SKM-1 (cell line): ENCODE measurements at regions not wholly inside any gene's neighbourhood (a gene's known extent, or its start where the extent isn't known, plus 50 kb on each side); places are given as distances from the start of the nearest gene placed in this dataset.
"Not testable (repeated sequence)": the region's sequence is repeated elsewhere in the genome, so short reads cannot be mapped to it uniquely, and the experiment has no call there.

Source experiments
- DNase-seq: peaks from one replicate; lab custom pipeline; 2025; ENCODE audit not compliant: unreplicated experiment; lab: John Stamatoyannopoulos, UW

- DNase-seq, result no peak
Measured at GRCh38 chr1:58201492-58202106, 344.9 kb downstream of the OMA1 start.

- DNase-seq, result no peak
Measured at GRCh38 chr1:58200437-58200836, 346.1 kb downstream of the OMA1 start.

GRCh38 chr1:58197811-58198210 lies 348.7 kb downstream of the OMA1 start:
- no peak for DNase-seq

- DNase-seq, result no peak
Measured at GRCh38 chr1:58190267-58190988, 356.1 kb downstream of the OMA1 start.

GRCh38 chr1:58189453-58189852 lies 357.1 kb downstream of the OMA1 start:
- DNase-seq, result no peak

- DNase-seq, result no peak
Measured at GRCh38 chr1:58183286-58183685, 363.2 kb downstream of the OMA1 start.

- no peak for DNase-seq
Measured at GRCh38 chr1:58180537-58180936, 366.0 kb downstream of the OMA1 start.

GRCh38 chr1:58169160-58169559 lies 377.4 kb downstream of the OMA1 start:
- not testable (repeated sequence) for DNase-seq

GRCh38 chr1:58167131-58167530 lies 379.4 kb downstream of the OMA1 start:
- DNase-seq, result not testable (repeated sequence)

- DNase-seq, result no peak
Measured at GRCh38 chr1:58166417-58166816, 380.1 kb downstream of the OMA1 start.

GRCh38 chr1:58165073-58165472 lies 381.5 kb downstream of the OMA1 start:
- DNase-seq, result no peak

- peak; percentile 31 for DNase-seq
Measured at GRCh38 chr1:58162952-58163550, 383.5 kb downstream of the OMA1 start.

GRCh38 chr1:58159434-58159830 lies 387.1 kb downstream of the OMA1 start:
- DNase-seq, result no peak

- DNase-seq, result no peak
Measured at GRCh38 chr1:58158506-58159433, 387.8 kb downstream of the OMA1 start.

- no peak for DNase-seq
Measured at GRCh38 chr1:58158016-58158415, 388.5 kb downstream of the OMA1 start.

GRCh38 chr1:58157256-58157655 lies 389.3 kb downstream of the OMA1 start:
- DNase-seq, result no peak

- no peak for DNase-seq
Measured at GRCh38 chr1:58156831-58157230, 389.7 kb downstream of the OMA1 start.

GRCh38 chr1:58156124-58156468 lies 390.4 kb downstream of the OMA1 start:
- DNase-seq, result no peak

- peak; percentile 39 for DNase-seq
Measured at GRCh38 chr1:58155418-58156123, 391.0 kb downstream of the OMA1 start.

GRCh38 chr1:58154256-58154655 lies 392.3 kb downstream of the OMA1 start:
- DNase-seq, result no peak

GRCh38 chr1:58152697-58153096 lies 393.8 kb downstream of the OMA1 start:
- no peak for DNase-seq
